Osteoblast (primary cell): ENCODE measurements at regions not wholly inside any gene's neighbourhood (a gene's known extent, or its start where the extent isn't known, plus 50 kb on each side); places are given as distances from the start of the nearest gene placed in this dataset.

Source experiments
- DNase-seq: peaks from one replicate; pipeline ENCODE4 v3.0.0; 2011; ENCODE audit warnings: low spot score, mixed read lengths; ENCODE audit not compliant: insufficient read length; ENCODE audit errors: missing footprints
- H2AFZ ChIP-seq: 2 replicates; pipeline ENCODE4 v1.6.0; 2011; ENCODE audit warnings: mild to moderate bottlenecking, low read length
- H3K27ac ChIP-seq: 2 replicates; pipeline ENCODE4 v1.5.1; 2011; ENCODE audit warnings: mild to moderate bottlenecking, low read depth, low read length, moderate library complexity
- H3K27me3 ChIP-seq: 2 replicates; pipeline ENCODE4 v1.6.0; 2012; ENCODE audit warnings: mild to moderate bottlenecking, control low read depth, inconsistent platforms, low read length, moderate library complexity; ENCODE audit not compliant: insufficient read depth
- H3K36me3 ChIP-seq: 2 replicates; pipeline ENCODE4 v1.5.1; 2011; ENCODE audit warnings: mild to moderate bottlenecking, low read length, control low read depth, moderate library complexity; ENCODE audit not compliant: insufficient read depth
- H3K4me1 ChIP-seq: 2 replicates; pipeline ENCODE4 v1.5.1; 2011; ENCODE audit warnings: mild to moderate bottlenecking, low read length, control low read depth, moderate library complexity; ENCODE audit not compliant: insufficient read depth
- H3K4me2 ChIP-seq: 2 replicates; pipeline ENCODE4 v1.6.0; 2011; ENCODE audit warnings: mild to moderate bottlenecking, low read length; ENCODE audit not compliant: insufficient read depth
- H3K4me3 ChIP-seq: fragments of 200-600 bp; sonication (generic); 3 replicates; pipeline ENCODE4 v1.5.1; 2012; ENCODE audit warnings: mild to moderate bottlenecking, low read length, inconsistent platforms; ENCODE audit not compliant: insufficient read depth
- H3K79me2 ChIP-seq: 2 replicates; pipeline ENCODE4 v1.6.0; 2012; ENCODE audit warnings: mild to moderate bottlenecking, low read length, control low read depth, inconsistent platforms; ENCODE audit not compliant: insufficient read depth
- H3K9me3 ChIP-seq: 2 replicates; pipeline ENCODE4 v1.5.1; 2011; ENCODE audit warnings: low read depth, low read length, control low read depth
- H4K20me1 ChIP-seq: 2 replicates; pipeline ENCODE4 v1.6.0; 2012; ENCODE audit warnings: mild to moderate bottlenecking, low read length, control low read depth; ENCODE audit not compliant: insufficient read depth
- TF ChIP-seq, protein P1 (sequence below): IDR thresholded peaks from 2 replicates; pipeline ENCODE4 v1.5.1; 2011; ENCODE audit warnings: mild to moderate bottlenecking, low read depth, low read length, moderate library complexity; ENCODE audit errors: extremely low read depth

GRCh38 chr13:83958531-83958930 lies 76.3 kb upstream of the SLITRK1 start:
- TF ChIP-seq, protein P1, sequence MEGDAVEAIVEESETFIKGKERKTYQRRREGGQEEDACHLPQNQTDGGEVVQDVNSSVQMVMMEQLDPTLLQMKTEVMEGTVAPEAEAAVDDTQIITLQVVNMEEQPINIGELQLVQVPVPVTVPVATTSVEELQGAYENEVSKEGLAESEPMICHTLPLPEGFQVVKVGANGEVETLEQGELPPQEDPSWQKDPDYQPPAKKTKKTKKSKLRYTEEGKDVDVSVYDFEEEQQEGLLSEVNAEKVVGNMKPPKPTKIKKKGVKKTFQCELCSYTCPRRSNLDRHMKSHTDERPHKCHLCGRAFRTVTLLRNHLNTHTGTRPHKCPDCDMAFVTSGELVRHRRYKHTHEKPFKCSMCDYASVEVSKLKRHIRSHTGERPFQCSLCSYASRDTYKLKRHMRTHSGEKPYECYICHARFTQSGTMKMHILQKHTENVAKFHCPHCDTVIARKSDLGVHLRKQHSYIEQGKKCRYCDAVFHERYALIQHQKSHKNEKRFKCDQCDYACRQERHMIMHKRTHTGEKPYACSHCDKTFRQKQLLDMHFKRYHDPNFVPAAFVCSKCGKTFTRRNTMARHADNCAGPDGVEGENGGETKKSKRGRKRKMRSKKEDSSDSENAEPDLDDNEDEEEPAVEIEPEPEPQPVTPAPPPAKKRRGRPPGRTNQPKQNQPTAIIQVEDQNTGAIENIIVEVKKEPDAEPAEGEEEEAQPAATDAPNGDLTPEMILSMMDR, result no peak
- Histone ChIP-seq H4K20me1 (no peaks in the 10 kb centered on the region), H3K79me2 (no peaks in the 10 kb centered on the region), H3K4me2 (no peak overlapping the region), H3K4me3 (no peak overlapping the region), H3K9me3 (no peaks in the 10 kb centered on the region), H3K27ac (no peak overlapping the region), H3K27me3 (no peaks in the 10 kb centered on the region), H3K4me1 (no peaks in the 10 kb centered on the region), H3K36me3 (no peaks in the 10 kb centered on the region), H2AFZ (no peak overlapping the region)
- no peak for DNase-seq

DNA sequence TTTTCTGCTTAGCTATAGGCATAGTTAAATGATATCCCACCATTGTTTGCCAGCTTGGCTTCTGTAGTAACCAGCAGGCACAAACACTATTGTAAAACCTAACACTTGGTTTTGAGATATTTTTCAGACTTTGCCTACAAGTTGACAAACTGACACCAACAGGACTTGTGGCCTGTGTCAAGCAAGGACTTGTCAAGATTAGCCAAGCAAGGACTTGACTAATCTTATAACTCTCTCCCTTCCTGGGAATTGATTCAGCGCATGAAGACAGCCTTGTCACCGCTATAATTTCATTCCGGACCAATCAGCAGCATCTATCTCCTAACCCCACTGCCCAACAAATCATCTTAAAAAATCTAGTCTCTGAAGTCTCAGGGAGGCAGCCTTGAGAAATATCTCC lies 72.7 kb upstream of the SLITRK1 start:
- Histone ChIP-seq H3K9me3 (no peaks in the 10 kb centered on the region), H3K27me3 (no peaks in the 10 kb centered on the region), H3K4me1 (no peaks in the 10 kb centered on the region), H3K4me3 (no peak overlapping the region), H3K27ac (no peak overlapping the region), H4K20me1 (no peaks in the 10 kb centered on the region), H3K79me2 (no peaks in the 10 kb centered on the region), H2AFZ (no peak overlapping the region), H3K36me3 (no peaks in the 10 kb centered on the region), H3K4me2 (no peak overlapping the region)
- no peak for DNase-seq
- TF ChIP-seq, protein P1, result no peak

DNA sequence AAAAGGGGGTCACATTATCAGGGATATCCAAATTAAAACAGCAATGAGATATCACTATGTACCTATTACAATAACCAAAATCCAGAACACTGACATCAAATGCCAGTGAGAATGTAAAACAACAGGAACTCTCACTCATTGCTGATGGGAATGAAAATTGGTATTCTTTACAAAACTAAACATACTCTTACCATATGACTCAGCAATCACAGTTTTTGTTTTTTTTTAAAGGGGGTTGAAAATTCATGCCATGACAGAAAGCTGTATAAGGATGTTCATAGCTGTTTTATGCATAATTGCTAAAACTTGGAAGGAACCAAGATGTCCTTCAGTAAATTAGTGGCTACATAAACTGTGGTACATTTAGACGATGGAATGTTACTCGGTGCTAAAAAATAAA lies 71.6 kb upstream of the SLITRK1 start:
- Histone ChIP-seq H3K4me2 (no peak overlapping the region), H3K4me1 (no peaks in the 10 kb centered on the region), H3K4me3 (no peak overlapping the region), H3K27ac (no peak overlapping the region), H3K27me3 (no peaks in the 10 kb centered on the region), H2AFZ (no peak overlapping the region), H3K9me3 (no peaks in the 10 kb centered on the region), H3K79me2 (no peaks in the 10 kb centered on the region), H3K36me3 (no peaks in the 10 kb centered on the region), H4K20me1 (no peaks in the 10 kb centered on the region)
- TF ChIP-seq, protein P1, result no peak
- DNase-seq, result no peak

DNA sequence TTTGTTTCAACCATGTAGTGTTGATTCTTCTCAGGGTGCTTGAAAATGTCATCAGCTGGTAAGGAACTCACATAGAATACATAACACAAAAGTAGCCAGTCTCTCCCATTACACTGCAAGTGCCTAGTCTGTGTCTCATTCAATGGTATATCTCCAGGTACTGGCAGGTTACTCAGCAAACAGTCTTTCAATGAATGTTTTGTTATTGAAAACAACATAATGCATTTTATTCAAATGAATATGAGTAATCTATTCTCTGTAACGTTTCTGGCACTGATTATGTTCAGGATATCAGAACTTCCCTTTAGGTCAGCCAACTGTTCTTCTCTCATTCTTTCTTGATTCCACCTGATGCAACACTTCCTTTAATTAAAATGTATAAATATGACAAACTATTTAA lies 68.0 kb upstream of the SLITRK1 start:
- H3K4me1 ChIP-seq, result no peaks in the 10 kb centered on the region
- H3K9me3 ChIP-seq, result no peaks in the 10 kb centered on the region
- no peak overlapping the region for H3K4me3 ChIP-seq
- no peaks in the 10 kb centered on the region for H3K36me3 ChIP-seq
- no peak for DNase-seq
- TF ChIP-seq, protein P1, result no peak
- H3K27ac ChIP-seq, result no peak overlapping the region
- no peak overlapping the region for H2AFZ ChIP-seq
- no peaks in the 10 kb centered on the region for H3K27me3 ChIP-seq
- H3K79me2 ChIP-seq, result no peaks in the 10 kb centered on the region
- no peaks in the 10 kb centered on the region for H4K20me1 ChIP-seq
- no peak overlapping the region for H3K4me2 ChIP-seq
